H9 (cell line): ENCODE measurements at regions not wholly inside any gene's neighbourhood (a gene's known extent, or its start where the extent isn't known, plus 50 kb on each side); places are given as distances from the start of the nearest gene placed in this dataset.

Source experiments
- DNase-seq: peaks from one replicate; pipeline ENCODE4 v3.0.0-alpha.2; 2017
- H2AFZ ChIP-seq: one replicate; pipeline ENCODE4 v1.6.1; 2013; ENCODE audit warnings: mild to moderate bottlenecking, low read length, control low read depth, moderate library complexity
- H2AK5ac ChIP-seq: 2 replicates; pipeline ENCODE4 v1.6.1; 2013; ENCODE audit warnings: low read length, control low read depth, mixed read lengths; ENCODE audit not compliant: insufficient read length
- H2BK120ac ChIP-seq: one replicate; pipeline ENCODE4 v1.6.1; 2013; ENCODE audit warnings: low read depth, mild to moderate bottlenecking, low read length, control low read depth, inconsistent platforms; ENCODE audit not compliant: poor library complexity, severe bottlenecking
- H2BK12ac ChIP-seq: 2 replicates; pipeline ENCODE4 v1.6.1; 2013; ENCODE audit warnings: low read length, control low read depth, mixed read lengths, low read depth; ENCODE audit not compliant: insufficient read length
- H2BK15ac ChIP-seq: 2 replicates; pipeline ENCODE4 v1.6.1; 2013; ENCODE audit warnings: low read depth, low read length, control low read depth
- H2BK20ac ChIP-seq: one replicate; pipeline ENCODE4 v1.6.1; 2013; ENCODE audit warnings: low read depth, mild to moderate bottlenecking, low read length, control low read depth, inconsistent platforms; ENCODE audit not compliant: poor library complexity, severe bottlenecking
- H2BK5ac ChIP-seq: 2 replicates; pipeline ENCODE4 v1.6.1; 2013; ENCODE audit warnings: low read length, control low read depth, mixed read lengths; ENCODE audit not compliant: insufficient read length
- H3K14ac ChIP-seq: 2 replicates; pipeline ENCODE4 v1.6.1; 2013; ENCODE audit warnings: low read length, control low read depth; ENCODE audit not compliant: insufficient read depth
- H3K18ac ChIP-seq: 2 replicates; pipeline ENCODE4 v1.6.1; 2013; ENCODE audit warnings: low read depth, mild to moderate bottlenecking, mixed read lengths, low read length, control low read depth; ENCODE audit not compliant: insufficient read length
- H3K23ac ChIP-seq: 2 replicates; pipeline ENCODE4 v1.6.1; 2013; ENCODE audit warnings: low read length, control low read depth, mixed read lengths, low read depth; ENCODE audit not compliant: insufficient read length
- H3K23me2 ChIP-seq: 2 replicates; pipeline ENCODE4 v1.6.1; 2013; ENCODE audit warnings: low read depth, mild to moderate bottlenecking, mixed read lengths, low read length, control low read depth; ENCODE audit not compliant: insufficient read length, poor library complexity, severe bottlenecking
- H3K27ac ChIP-seq: 2 replicates; pipeline ENCODE4 v1.5.1; 2013; ENCODE audit warnings: low read length, control low read depth, mixed read lengths, low read depth; ENCODE audit not compliant: insufficient read length
- H3K27me3 ChIP-seq: 2 replicates; pipeline ENCODE4 v1.6.1; 2013; ENCODE audit warnings: low read length, control low read depth, inconsistent platforms; ENCODE audit not compliant: insufficient read depth
- H3K4ac ChIP-seq: 2 replicates; pipeline ENCODE4 v1.6.1; 2013; ENCODE audit warnings: low read depth, mild to moderate bottlenecking, control low read depth, inconsistent platforms, low read length, moderate library complexity
- H3K4me1 ChIP-seq: 2 replicates; pipeline ENCODE4 v1.6.1; 2013; ENCODE audit warnings: low read length, control low read depth, inconsistent platforms; ENCODE audit not compliant: insufficient read depth
- H3K4me2 ChIP-seq: 2 replicates; pipeline ENCODE4 v1.6.1; 2013; ENCODE audit warnings: low read length, control low read depth, mixed read lengths; ENCODE audit not compliant: insufficient read length, insufficient read depth
- H3K56ac ChIP-seq: 2 replicates; pipeline ENCODE4 v1.6.1; 2013; ENCODE audit warnings: low read depth, mild to moderate bottlenecking, mixed read lengths, low read length, control low read depth; ENCODE audit not compliant: insufficient read length
- H3K79me1 ChIP-seq: 2 replicates; pipeline ENCODE4 v1.6.1; 2013; ENCODE audit warnings: low read depth, mild to moderate bottlenecking, moderate library complexity, low read length, control low read depth, inconsistent platforms; ENCODE audit not compliant: insufficient read depth, poor library complexity, severe bottlenecking
- H3K79me2 ChIP-seq: 2 replicates; pipeline ENCODE4 v1.6.1; 2013; ENCODE audit warnings: low read length, control low read depth, inconsistent platforms; ENCODE audit not compliant: insufficient read depth
- H3K9ac ChIP-seq: 2 replicates; pipeline ENCODE4 v1.6.1; 2013; ENCODE audit warnings: low read length, control low read depth, mixed read lengths; ENCODE audit not compliant: insufficient read length; ENCODE audit errors: extremely low read depth
- H3K9me3 ChIP-seq: one replicate; pipeline ENCODE4 v1.6.1; 2013; ENCODE audit warnings: low read depth, low read length, inconsistent platforms; ENCODE audit not compliant: control insufficient read depth
- H3T11ph ChIP-seq: one replicate; pipeline ENCODE4 v1.6.1; 2013; ENCODE audit warnings: mild to moderate bottlenecking, low read length, control low read depth, inconsistent platforms
- H4K20me1 ChIP-seq: one replicate; pipeline ENCODE4 v1.6.1; 2013; ENCODE audit not compliant: control insufficient read depth, insufficient read length, insufficient read depth
- H4K5ac ChIP-seq: 2 replicates; pipeline ENCODE4 v1.6.1; 2013; ENCODE audit warnings: low read depth, mild to moderate bottlenecking, mixed read lengths, low read length, control low read depth; ENCODE audit not compliant: insufficient read length
- H4K8ac ChIP-seq: replicated peaks from 2 replicates; pipeline ENCODE4 v1.6.1; 2013; ENCODE audit warnings: low read length, control low read depth, mixed read lengths, low read depth; ENCODE audit not compliant: insufficient read length
- H4K91ac ChIP-seq: 2 replicates; pipeline ENCODE4 v1.6.1; 2013; ENCODE audit warnings: low read depth, mild to moderate bottlenecking, moderate library complexity, mixed read lengths, low read length, control low read depth; ENCODE audit not compliant: insufficient read length
- H3K27ac Mint-ChIP-seq, 3 experiments: 2 replicates in 2 of 3; 3 replicates in 1 of 3; pipeline ENCODE4 v1.8.0; 2020 to 2021; ENCODE audit warnings: mixed read lengths in 3 of 3, mild to moderate bottlenecking in 1 of 3, moderate library complexity in 1 of 3
- H3K27me3 Mint-ChIP-seq: 2 replicates; pipeline ENCODE4 v1.8.0; 2021; ENCODE audit warnings: low read depth, mild to moderate bottlenecking, moderate library complexity, mixed read lengths
- H3K36me3 Mint-ChIP-seq, 3 experiments: 2 replicates in 2 of 3; 3 replicates in 1 of 3; pipeline ENCODE4 v1.8.0; 2020 to 2021; ENCODE audit warnings: low read depth in 3 of 3, mixed read lengths in 3 of 3; ENCODE audit not compliant: insufficient read depth in 1 of 3
- H3K4me1 Mint-ChIP-seq, 2 experiments: 2 replicates each; pipeline ENCODE4 v1.8.0; 2020; ENCODE audit warnings: mixed read lengths in 2 of 2
- H3K4me3 Mint-ChIP-seq, 2 experiments: 2 replicates in 1 of 2; 3 replicates in 1 of 2; pipeline ENCODE4 v1.8.0; 2020 to 2021; ENCODE audit warnings: mild to moderate bottlenecking in 2 of 2, mixed read lengths in 2 of 2, moderate library complexity in 1 of 2
- H3K9me3 Mint-ChIP-seq, 2 experiments: 2 replicates in 1 of 2; 3 replicates in 1 of 2; pipeline ENCODE4 v1.8.0; 2020; ENCODE audit warnings: mild to moderate bottlenecking in 2 of 2, mixed read lengths in 2 of 2, moderate library complexity in 1 of 2
- WGBS: extraction: QIAGEN DNeasy Blood & Tissue Kit; methylation state at CpG from one replicate; pipeline ENCODE4 v1.1.7; 2013; ENCODE audit warnings: missing lambda C conversion rate, low lambda C conversion rate, mixed read lengths; ENCODE audit not compliant: insufficient read length; ENCODE audit errors: extremely low coverage; 5-methylcytosine and 5-hydroxymethylcytosine counted together
- TF ChIP-seq, protein P1 (sequence below): fragments of 200-600 bp; sonication (generic); conservative IDR thresholded peaks from 3 replicates; pipeline ENCODE4 v1.8.0; 2021; ENCODE audit warnings: antibody characterized with exemption, mild to moderate bottlenecking

GRCh38 chr5:175329976-175330375 is 114.0 kb downstream of the DRD1 start:
- H3K4me2 ChIP-seq: no peak overlapping the region
- Mint-ChIP-seq H3K36me3 (no peaks in the 10 kb centered on the region), H3K27me3 (no peaks in the 10 kb centered on the region), H3K4me1 (peaks cover 9 to 13% of the 10 kb centered on the region in 2 experiments), H3K27ac (no peak overlapping the region), H3K4me3 (no peak overlapping the region), H3K9me3 (no peaks in the 10 kb centered on the region; a peak in 1 of 5 replicates)
- H3K79me2 ChIP-seq: no peaks in the 10 kb centered on the region
- H2BK5ac ChIP-seq: no peak overlapping the region
- WGBS: no CpG with 5 or more reads among the region's 6 CpGs
- H3K56ac ChIP-seq: no peak overlapping the region
- H3K23ac ChIP-seq: no peak overlapping the region
- no peak overlapping the region for H4K8ac ChIP-seq
- no peak overlapping the region for H2BK120ac ChIP-seq
- no peak overlapping the region for H2AFZ ChIP-seq
- H2BK20ac ChIP-seq: no peak overlapping the region
- no peaks in the 10 kb centered on the region for H3K23me2 ChIP-seq
- H3K27me3 ChIP-seq: no peaks in the 10 kb centered on the region
- H2BK15ac ChIP-seq: no peak overlapping the region
- no peaks in the 10 kb centered on the region; the same call in 1 of the 2 replicates for H3K4me1 ChIP-seq
- H4K20me1 ChIP-seq: no peaks in the 10 kb centered on the region
- no peak for DNase-seq
- H3K79me1 ChIP-seq: no peaks in the 10 kb centered on the region
- TF ChIP-seq, protein P1, sequence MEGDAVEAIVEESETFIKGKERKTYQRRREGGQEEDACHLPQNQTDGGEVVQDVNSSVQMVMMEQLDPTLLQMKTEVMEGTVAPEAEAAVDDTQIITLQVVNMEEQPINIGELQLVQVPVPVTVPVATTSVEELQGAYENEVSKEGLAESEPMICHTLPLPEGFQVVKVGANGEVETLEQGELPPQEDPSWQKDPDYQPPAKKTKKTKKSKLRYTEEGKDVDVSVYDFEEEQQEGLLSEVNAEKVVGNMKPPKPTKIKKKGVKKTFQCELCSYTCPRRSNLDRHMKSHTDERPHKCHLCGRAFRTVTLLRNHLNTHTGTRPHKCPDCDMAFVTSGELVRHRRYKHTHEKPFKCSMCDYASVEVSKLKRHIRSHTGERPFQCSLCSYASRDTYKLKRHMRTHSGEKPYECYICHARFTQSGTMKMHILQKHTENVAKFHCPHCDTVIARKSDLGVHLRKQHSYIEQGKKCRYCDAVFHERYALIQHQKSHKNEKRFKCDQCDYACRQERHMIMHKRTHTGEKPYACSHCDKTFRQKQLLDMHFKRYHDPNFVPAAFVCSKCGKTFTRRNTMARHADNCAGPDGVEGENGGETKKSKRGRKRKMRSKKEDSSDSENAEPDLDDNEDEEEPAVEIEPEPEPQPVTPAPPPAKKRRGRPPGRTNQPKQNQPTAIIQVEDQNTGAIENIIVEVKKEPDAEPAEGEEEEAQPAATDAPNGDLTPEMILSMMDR: no peak
- H2BK12ac ChIP-seq: no peak overlapping the region
- H4K5ac ChIP-seq: no peak overlapping the region
- no peak overlapping the region for H2AK5ac ChIP-seq
- H3T11ph ChIP-seq: no peak overlapping the region
- no peak overlapping the region for H3K27ac ChIP-seq
- H3K14ac ChIP-seq: no peak overlapping the region
- no peak overlapping the region for H3K18ac ChIP-seq
- no peaks in the 10 kb centered on the region for H3K9me3 ChIP-seq
- H3K4ac ChIP-seq: no peak overlapping the region
- no peak overlapping the region for H3K9ac ChIP-seq
- H4K91ac ChIP-seq: no peak overlapping the region
